ENCODE measurements at regions not wholly inside any gene's neighbourhood (a gene's known extent, or its start where the extent isn't known, plus 50 kb on each side); places are given as distances from the start of the nearest gene placed in this dataset.

GRCh38 chr2:66699793-66700676 lies 265.1 kb downstream of the MEIS1 start:
- peak; percentile 42 for DNase-seq (ENCODE audit: low read depth)
- no peak overlapping the region for H3K4me3 ChIP-seq (ENCODE audit: low read length)
- TF ChIP-seq, protein P1, sequence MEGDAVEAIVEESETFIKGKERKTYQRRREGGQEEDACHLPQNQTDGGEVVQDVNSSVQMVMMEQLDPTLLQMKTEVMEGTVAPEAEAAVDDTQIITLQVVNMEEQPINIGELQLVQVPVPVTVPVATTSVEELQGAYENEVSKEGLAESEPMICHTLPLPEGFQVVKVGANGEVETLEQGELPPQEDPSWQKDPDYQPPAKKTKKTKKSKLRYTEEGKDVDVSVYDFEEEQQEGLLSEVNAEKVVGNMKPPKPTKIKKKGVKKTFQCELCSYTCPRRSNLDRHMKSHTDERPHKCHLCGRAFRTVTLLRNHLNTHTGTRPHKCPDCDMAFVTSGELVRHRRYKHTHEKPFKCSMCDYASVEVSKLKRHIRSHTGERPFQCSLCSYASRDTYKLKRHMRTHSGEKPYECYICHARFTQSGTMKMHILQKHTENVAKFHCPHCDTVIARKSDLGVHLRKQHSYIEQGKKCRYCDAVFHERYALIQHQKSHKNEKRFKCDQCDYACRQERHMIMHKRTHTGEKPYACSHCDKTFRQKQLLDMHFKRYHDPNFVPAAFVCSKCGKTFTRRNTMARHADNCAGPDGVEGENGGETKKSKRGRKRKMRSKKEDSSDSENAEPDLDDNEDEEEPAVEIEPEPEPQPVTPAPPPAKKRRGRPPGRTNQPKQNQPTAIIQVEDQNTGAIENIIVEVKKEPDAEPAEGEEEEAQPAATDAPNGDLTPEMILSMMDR (IDR thresholded peaks at IDR 0.05; ENCODE audit: insufficient read depth, low read depth, low read length, missing control alignments), result no peak

GRCh38 chr2:66700677-66701066 lies 265.7 kb downstream of the MEIS1 start:
- TF ChIP-seq, protein P1 (IDR thresholded peaks at IDR 0.05; ENCODE audit: insufficient read depth, low read depth, low read length, missing control alignments), result no peak
- DNase-seq (ENCODE audit: low read depth), result no peak
- no peak overlapping the region for H3K4me3 ChIP-seq (ENCODE audit: low read length)

GRCh38 chr2:66701251-66701650 lies 266.3 kb downstream of the MEIS1 start:
- no peak overlapping the region for H3K4me3 ChIP-seq (ENCODE audit: low read length)
- no peak for DNase-seq (ENCODE audit: low read depth)

GRCh38 chr2:66701656-66702055 lies 266.7 kb downstream of the MEIS1 start:
- TF ChIP-seq, protein P1 (IDR thresholded peaks at IDR 0.05; ENCODE audit: insufficient read depth, low read depth, low read length, missing control alignments), result no peak
- no peak for DNase-seq (ENCODE audit: low read depth)

More at GRCh38 chr2:66701251-66701650, 266.3 kb downstream of the MEIS1 start:
- TF ChIP-seq, protein P1 (IDR thresholded peaks at IDR 0.05; ENCODE audit: insufficient read depth, low read depth, low read length, missing control alignments), result no peak

GRCh38 chr2:66702301-66702700 lies 267.4 kb downstream of the MEIS1 start:
- TF ChIP-seq, protein P1 (IDR thresholded peaks at IDR 0.05; ENCODE audit: insufficient read depth, low read depth, low read length, missing control alignments), result no peak
- DNase-seq (ENCODE audit: low read depth), result no peak
- H3K4me3 ChIP-seq (ENCODE audit: low read length), result no peak overlapping the region

More at GRCh38 chr2:66701656-66702055, 266.7 kb downstream of the MEIS1 start:
- H3K4me3 ChIP-seq (ENCODE audit: low read length), result no peak overlapping the region

DNA sequence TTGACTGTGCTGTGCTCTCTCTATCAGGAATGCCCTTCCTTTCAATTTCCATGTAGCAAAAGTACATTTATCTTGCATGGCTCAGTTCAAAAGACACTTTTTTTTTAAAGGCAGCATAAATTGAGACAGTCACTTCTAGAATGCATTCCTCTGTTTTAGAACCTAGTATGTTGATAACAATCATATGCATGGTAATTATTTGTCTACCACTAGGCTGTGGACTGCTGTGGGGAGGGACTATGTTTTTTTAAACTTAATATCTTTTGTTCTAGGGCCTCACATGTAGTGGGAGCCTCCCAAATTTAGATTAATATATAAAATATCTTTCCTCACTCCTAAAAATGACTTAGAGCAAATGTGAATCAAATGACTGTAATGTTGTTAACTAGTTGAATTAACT lies 269.9 kb downstream of the MEIS1 start:
- TF ChIP-seq, protein P1 (IDR thresholded peaks at IDR 0.05; ENCODE audit: insufficient read depth, low read depth, low read length, missing control alignments), result no peak

More for the DNA sequence above, 269.9 kb downstream of the MEIS1 start:
- no peak for DNase-seq (ENCODE audit: low read depth)
- no peak overlapping the region for H3K4me3 ChIP-seq (ENCODE audit: low read length)
